Natural killer cell treated with Interleukin-12 subunit alpha and Interleukin-12 subunit beta and Interleukin-15 and Interleukin-18, amount 100 ng/mL, for 72 hours (primary cell): ENCODE measurements at regions not wholly inside any gene's neighbourhood (a gene's known extent, or its start where the extent isn't known, plus 50 kb on each side); places are given as distances from the start of the nearest gene placed in this dataset.

Source experiments
- ATAC-seq, 2 donors: fragments of 150-1000 bp; cut with Tn5 transposase in 1 of 2; sonication (Bioruptor Pico), chemical (Tn5 transposase) in 1 of 2; 2 replicates each; pipeline ENCODE4 v1.10.0; 2021
- DNase-seq: peaks from one replicate; pipeline ENCODE4 v3.0.0; 2022; ENCODE audit warnings: low spot score
- H3K27ac Mint-ChIP-seq, 2 donors: 1 replicate in 1 of 2; 2 replicates in 1 of 2; pipeline ENCODE4 v1.8.0; 2022; ENCODE audit warnings: mixed read lengths in 2 of 2, mild to moderate bottlenecking in 1 of 2, moderate library complexity in 1 of 2
- H3K27me3 Mint-ChIP-seq, 2 donors: 1 replicate in 1 of 2; 2 replicates in 1 of 2; pipeline ENCODE4 v1.8.0; 2022; ENCODE audit warnings: mixed read lengths in 2 of 2
- H3K36me3 Mint-ChIP-seq: one replicate; pipeline ENCODE4 v1.8.0; 2022; ENCODE audit warnings: mixed read lengths
- H3K4me1 Mint-ChIP-seq, 2 donors: 1 replicate in 1 of 2; 2 replicates in 1 of 2; pipeline ENCODE4 v1.8.0; 2022; ENCODE audit warnings: low read depth in 2 of 2, mixed read lengths in 2 of 2, mild to moderate bottlenecking in 1 of 2
- H3K4me3 Mint-ChIP-seq: one replicate; pipeline ENCODE4 v1.8.0; 2022; ENCODE audit warnings: mixed read lengths
- H3K9me3 Mint-ChIP-seq: 2 replicates; pipeline ENCODE4 v1.8.0; 2022; ENCODE audit warnings: mixed read lengths

GRCh38 chr5:57696825-57697570 is 214.4 kb upstream of the ACTBL2 start:
- H3K4me1 Mint-ChIP-seq = no peaks in the 10 kb centered on the region
- H3K27me3 Mint-ChIP-seq = peaks cover under 1 to 11% of the 10 kb centered on the region in 2 donors
- DNase-seq (no peak), ATAC-seq (no peak)
- H3K27ac Mint-ChIP-seq = no peak overlapping the region
- no peaks in the 10 kb centered on the region for H3K36me3 Mint-ChIP-seq
- H3K9me3 Mint-ChIP-seq = no peaks in the 10 kb centered on the region
- no peak overlapping the region for H3K4me3 Mint-ChIP-seq

GRCh38 chr5:57696389-57696769 is 213.8 kb upstream of the ACTBL2 start:
- Mint-ChIP-seq H3K4me3 (no peak overlapping the region), H3K27ac (no peak overlapping the region), H3K9me3 (no peaks in the 10 kb centered on the region), H3K4me1 (no peaks in the 10 kb centered on the region), H3K27me3 (peaks cover 3 to 11% of the 10 kb centered on the region in 2 donors), H3K36me3 (no peaks in the 10 kb centered on the region)
- ATAC-seq (no peak), DNase-seq (no peak)

- no peaks in the 10 kb centered on the region for H3K36me3 Mint-ChIP-seq
- peaks cover 3 to 11% of the 10 kb centered on the region in 2 donors for H3K27me3 Mint-ChIP-seq
- H3K9me3 Mint-ChIP-seq = no peaks in the 10 kb centered on the region
- DNase-seq (no peak), ATAC-seq (no peak)
- no peak overlapping the region for H3K27ac Mint-ChIP-seq
- H3K4me3 Mint-ChIP-seq = no peak overlapping the region
- H3K4me1 Mint-ChIP-seq = no peaks in the 10 kb centered on the region
Measured at GRCh38 chr5:57695706-57696388, 213.2 kb upstream of the ACTBL2 start.

GRCh38 chr5:57695179-57695578 is 212.6 kb upstream of the ACTBL2 start:
- H3K4me3 Mint-ChIP-seq = no peak overlapping the region
- DNase-seq = no peak
- ATAC-seq = no peak
- H3K9me3 Mint-ChIP-seq = no peaks in the 10 kb centered on the region
- H3K36me3 Mint-ChIP-seq = no peaks in the 10 kb centered on the region
- no peaks in the 10 kb centered on the region for H3K4me1 Mint-ChIP-seq
- H3K27me3 Mint-ChIP-seq = peaks cover 3 to 7% of the 10 kb centered on the region in 2 donors
- no peak overlapping the region for H3K27ac Mint-ChIP-seq

GRCh38 chr5:57693488-57694305 is 211.1 kb upstream of the ACTBL2 start:
- Mint-ChIP-seq H3K4me1 (no peaks in the 10 kb centered on the region), H3K27ac (no peak overlapping the region), H3K36me3 (no peaks in the 10 kb centered on the region), H3K27me3 (peaks cover 0 to 3% of the 10 kb centered on the region in 2 donors), H3K9me3 (no peaks in the 10 kb centered on the region), H3K4me3 (no peak overlapping the region)
- DNase-seq = no peak
- no peak for ATAC-seq

GRCh38 chr5:57692582-57693487 is 210.2 kb upstream of the ACTBL2 start:
- no peak overlapping the region for H3K27ac Mint-ChIP-seq
- ATAC-seq = no peak

GRCh38 chr5:57690724-57691123 is 208.1 kb upstream of the ACTBL2 start:
- no peak overlapping the region for H3K4me3 Mint-ChIP-seq
- no peaks in the 10 kb centered on the region for H3K4me1 Mint-ChIP-seq
- no peak overlapping the region for H3K27ac Mint-ChIP-seq
- no peaks in the 10 kb centered on the region for H3K36me3 Mint-ChIP-seq
- DNase-seq (no peak), ATAC-seq (no peak)
- peaks cover 0 to 3% of the 10 kb centered on the region in 2 donors for H3K27me3 Mint-ChIP-seq
- H3K9me3 Mint-ChIP-seq = peaks cover 3% of the 10 kb centered on the region

More at GRCh38 chr5:57692582-57693487, 210.2 kb upstream of the ACTBL2 start:
- Mint-ChIP-seq H3K27me3 (peaks cover 0 to 3% of the 10 kb centered on the region in 2 donors), H3K9me3 (peaks cover 3% of the 10 kb centered on the region), H3K36me3 (no peaks in the 10 kb centered on the region), H3K4me3 (no peak overlapping the region), H3K4me1 (no peaks in the 10 kb centered on the region)
- no peak for DNase-seq

GRCh38 chr5:57687596-57687995 is 205.0 kb upstream of the ACTBL2 start:
- no peak overlapping the region for H3K27ac Mint-ChIP-seq
- DNase-seq = no peak

GRCh38 chr5:57685516-57686255 is 203.1 kb upstream of the ACTBL2 start:
- H3K36me3 Mint-ChIP-seq = no peaks in the 10 kb centered on the region
- no peaks in the 10 kb centered on the region for H3K27me3 Mint-ChIP-seq
- H3K9me3 Mint-ChIP-seq = peaks cover 3% of the 10 kb centered on the region
- no peak for DNase-seq
- H3K27ac Mint-ChIP-seq = no peak overlapping the region
- H3K4me1 Mint-ChIP-seq = no peaks in the 10 kb centered on the region
- ATAC-seq = no peak
- H3K4me3 Mint-ChIP-seq = no peak overlapping the region

More at GRCh38 chr5:57687596-57687995, 205.0 kb upstream of the ACTBL2 start:
- ATAC-seq = no peak
- H3K9me3 Mint-ChIP-seq = peaks cover 3% of the 10 kb centered on the region
- H3K4me1 Mint-ChIP-seq = no peaks in the 10 kb centered on the region
- no peaks in the 10 kb centered on the region for H3K36me3 Mint-ChIP-seq
- peaks cover 0 to 3% of the 10 kb centered on the region in 2 donors for H3K27me3 Mint-ChIP-seq
- no peak overlapping the region for H3K4me3 Mint-ChIP-seq

- H3K9me3 Mint-ChIP-seq = peaks cover 3% of the 10 kb centered on the region
- H3K27me3 Mint-ChIP-seq = no peaks in the 10 kb centered on the region
Measured at GRCh38 chr5:57684299-57684702, 201.7 kb upstream of the ACTBL2 start.

GRCh38 chr5:57683036-57683630 is 200.5 kb upstream of the ACTBL2 start:
- Mint-ChIP-seq H3K4me1 (no peaks in the 10 kb centered on the region), H3K36me3 (no peaks in the 10 kb centered on the region), H3K4me3 (no peak overlapping the region), H3K9me3 (peaks cover 2% of the 10 kb centered on the region), H3K27ac (no peak overlapping the region), H3K27me3 (no peaks in the 10 kb centered on the region)
- ATAC-seq (no peak), DNase-seq (no peak)

More at GRCh38 chr5:57684299-57684702, 201.7 kb upstream of the ACTBL2 start:
- Mint-ChIP-seq H3K4me1 (no peaks in the 10 kb centered on the region), H3K27ac (no peak overlapping the region), H3K4me3 (no peak overlapping the region), H3K36me3 (no peaks in the 10 kb centered on the region)
- DNase-seq (no peak), ATAC-seq (no peak)

GRCh38 chr5:57681942-57682341 is 199.3 kb upstream of the ACTBL2 start:
- Mint-ChIP-seq H3K4me1 (no peaks in the 10 kb centered on the region), H3K27me3 (no peaks in the 10 kb centered on the region), H3K27ac (no peak overlapping the region), H3K36me3 (no peaks in the 10 kb centered on the region), H3K9me3 (no peaks in the 10 kb centered on the region), H3K4me3 (no peak overlapping the region)
- DNase-seq (no peak), ATAC-seq (no peak)
